H4 (cell line): ENCODE measurements at regions not wholly inside any gene's neighbourhood (a gene's known extent, or its start where the extent isn't known, plus 50 kb on each side); places are given as distances from the start of the nearest gene placed in this dataset.
A peak's percentile ranks its signal among the peaks of the same experiment; 100 is the strongest.
"Not testable (repeated sequence)": the region's sequence is repeated elsewhere in the genome, so short reads cannot be mapped to it uniquely, and the experiment has no call there.

Experiments used
- DNase-seq: peaks from one replicate; pipeline ENCODE4 v3.0.0-alpha.2; 2015; ENCODE audit warnings: low spot score

DNA sequence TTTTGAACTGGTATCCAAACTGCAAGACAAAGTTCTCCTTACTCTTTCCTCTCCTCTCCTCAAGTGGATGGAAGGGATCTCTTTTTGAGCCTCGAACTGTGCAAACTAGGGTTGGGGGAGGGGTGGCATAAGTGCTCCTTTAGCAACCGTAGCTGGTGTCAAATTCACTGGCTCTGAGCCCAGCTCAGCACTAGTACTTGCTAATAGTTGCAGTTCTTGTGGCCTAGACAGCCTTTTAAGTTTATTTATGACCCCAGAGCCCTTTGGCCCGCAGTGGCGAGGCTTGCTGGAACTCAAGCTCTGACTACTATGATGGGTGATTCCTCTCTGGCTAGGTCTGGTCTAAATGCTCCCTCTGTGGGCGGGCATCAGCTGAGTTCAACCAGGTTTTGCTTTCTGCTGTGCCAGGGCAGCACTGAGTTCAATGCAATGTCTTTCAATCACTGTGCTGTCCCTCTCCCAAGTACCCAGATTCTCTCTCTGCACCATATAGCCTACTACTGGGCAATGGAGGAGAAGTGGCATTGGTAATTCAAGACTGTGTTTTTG, 528.4 kb upstream of the SYT4 start:
- DNase-seq = peak; percentile 50

DNA sequence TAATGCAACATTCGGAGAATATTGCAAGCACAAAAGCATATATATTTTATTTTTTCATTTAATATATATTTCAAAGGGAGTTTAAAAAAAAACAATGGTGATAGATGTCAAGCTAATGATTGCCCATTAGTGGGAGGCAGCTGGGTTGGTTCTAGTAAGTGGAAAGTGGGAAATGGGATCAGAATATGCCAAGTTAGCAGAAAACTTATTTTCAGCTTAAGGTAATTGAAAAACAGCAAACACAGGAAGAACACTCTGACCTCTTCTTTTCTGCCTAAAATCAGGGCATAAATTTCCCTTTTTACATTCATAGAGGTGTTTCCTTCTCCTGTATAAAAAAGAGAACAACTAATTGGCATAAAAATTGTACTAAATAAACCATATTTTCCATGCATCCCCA, 535.3 kb upstream of the SYT4 start:
- DNase-seq = no peak

DNA sequence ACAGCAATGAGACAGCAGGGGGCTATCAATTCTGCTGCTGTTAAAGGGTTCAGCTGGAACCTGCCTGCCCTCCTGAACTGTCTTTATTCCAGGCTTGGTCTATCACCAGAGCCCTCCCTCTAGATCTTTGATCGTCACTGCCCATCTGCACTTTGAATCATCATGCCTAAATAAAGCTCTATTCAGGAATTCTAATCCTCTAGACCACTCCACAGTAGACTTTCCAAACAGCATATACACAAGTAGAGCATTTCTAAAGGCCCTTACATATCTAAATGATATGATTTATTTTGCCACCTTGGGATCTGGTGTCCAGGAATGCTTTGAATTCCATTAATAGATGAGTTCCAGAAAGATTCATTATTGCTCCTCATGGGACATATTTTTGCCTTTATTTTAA, 542.1 kb upstream of the SYT4 start:
- DNase-seq = no peak

DNA sequence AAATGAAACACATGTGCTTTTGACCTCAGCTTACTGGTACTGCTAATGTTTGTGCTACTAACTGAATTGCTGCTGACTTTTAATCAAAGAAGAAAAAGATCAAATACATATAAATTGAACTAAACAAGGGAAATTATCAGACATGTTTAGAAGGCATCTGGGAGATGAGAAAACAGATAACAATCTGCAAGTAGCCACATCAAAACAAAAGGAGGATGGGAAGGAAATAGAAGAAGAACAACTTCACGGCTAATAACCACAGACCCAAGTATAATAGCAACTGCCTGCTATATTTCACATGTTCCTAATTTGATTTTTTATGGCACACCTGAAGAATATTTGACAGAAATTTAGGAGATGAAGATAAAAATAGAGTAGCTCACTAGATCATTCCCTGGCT, 542.6 kb upstream of the SYT4 start:
- no peak for DNase-seq

DNA sequence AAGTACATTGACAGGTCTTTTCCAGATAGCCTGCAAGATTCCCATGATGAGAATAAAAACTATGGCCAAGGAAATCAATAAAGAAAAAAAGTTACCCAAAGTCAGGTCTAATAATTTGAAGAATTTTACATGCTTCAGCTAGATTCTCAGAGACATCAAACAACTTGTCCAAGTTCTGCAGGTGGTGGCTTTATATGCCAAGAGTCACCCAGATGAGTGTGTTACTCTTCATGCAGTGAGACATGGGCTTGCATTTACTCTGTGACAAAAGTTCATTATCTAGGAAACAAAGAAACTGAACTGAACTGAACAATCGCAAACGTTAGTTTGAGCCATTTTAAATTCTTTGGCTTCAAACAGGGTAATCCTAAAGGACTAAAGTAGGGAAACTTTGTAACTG, 548.5 kb upstream of the SYT4 start:
- no peak for DNase-seq

- DNase-seq = no peak
These were observed 548.9 kb upstream of the SYT4 start for GRCh38 chr18:43826215-43826614.

GRCh38 chr18:43827311-43827710, 550.0 kb upstream of the SYT4 start:
- DNase-seq = no peak

- DNase-seq = no peak
These were observed 553.0 kb upstream of the SYT4 start for GRCh38 chr18:43830303-43830702.

- no peak for DNase-seq
These were observed 553.7 kb upstream of the SYT4 start for GRCh38 chr18:43830947-43831346.

DNA sequence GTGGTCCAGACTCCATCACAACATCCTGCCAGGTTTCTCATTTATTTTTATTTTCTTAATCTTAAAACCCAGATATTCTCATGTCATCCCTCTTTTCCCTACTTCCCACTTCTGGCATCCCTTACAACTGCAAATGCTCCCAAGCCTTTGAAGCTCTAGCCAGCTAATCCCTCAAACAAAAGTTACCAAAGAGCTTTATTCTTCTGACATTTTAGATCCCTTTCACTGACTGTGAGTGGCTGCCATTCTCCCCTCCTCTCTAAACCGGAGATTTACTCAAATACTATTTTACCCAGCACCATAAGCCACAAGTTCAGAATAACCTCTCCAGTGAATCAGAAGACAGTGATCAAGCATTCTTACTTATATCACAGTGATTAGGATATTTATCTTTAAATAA, 569.0 kb upstream of the SYT4 start:
- DNase-seq = no peak

- DNase-seq = peak; percentile 26
These were observed 570.1 kb upstream of the SYT4 start for GRCh38 chr18:43847164-43848091.

DNA sequence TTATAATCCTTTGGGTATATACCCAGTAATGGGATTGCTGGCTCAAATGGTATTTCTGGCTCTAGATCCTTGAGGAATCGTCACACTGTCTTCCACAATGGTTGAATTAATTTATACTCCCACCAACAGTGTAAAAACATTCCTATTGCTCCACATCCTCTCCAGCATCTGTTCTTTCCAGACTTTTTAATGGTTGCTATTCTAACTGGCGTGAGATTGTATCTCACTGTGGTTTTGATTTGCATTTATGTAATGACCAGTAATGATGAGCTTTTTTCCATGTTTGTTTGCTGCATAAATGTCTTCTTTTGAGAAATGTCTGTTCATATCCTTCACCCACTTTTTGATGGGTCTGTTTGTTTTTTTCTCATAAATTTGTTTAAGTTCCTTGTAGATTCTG, 572.5 kb upstream of the SYT4 start:
- DNase-seq = not testable (repeated sequence)

- no peak for DNase-seq
These were observed 578.1 kb upstream of the SYT4 start for GRCh38 chr18:43855376-43855775.

- DNase-seq = no peak
These were observed 585.9 kb upstream of the SYT4 start for GRCh38 chr18:43863180-43863579.

DNA sequence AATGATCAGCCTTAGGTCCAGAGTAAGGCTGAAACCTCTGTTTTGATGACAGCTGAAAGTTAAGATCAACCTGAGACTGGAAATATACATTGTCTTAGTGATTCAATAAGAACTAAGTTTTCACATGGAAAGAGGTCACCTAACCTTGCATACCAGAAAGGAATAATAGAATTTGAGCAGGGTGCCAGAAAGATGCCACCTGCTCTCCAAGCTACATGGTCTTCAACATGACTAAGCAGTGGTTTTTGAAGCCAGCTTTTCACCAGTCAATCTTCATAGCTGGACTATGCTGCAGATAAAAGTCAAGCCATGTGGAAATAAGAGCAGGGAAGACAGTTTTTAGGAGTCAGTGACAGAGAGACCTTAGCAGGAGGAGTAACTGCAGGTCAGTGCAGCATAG, 589.4 kb upstream of the SYT4 start:
- no peak for DNase-seq

GRCh38 chr18:43868497-43868995, 591.3 kb upstream of the SYT4 start:
- DNase-seq = no peak

DNA sequence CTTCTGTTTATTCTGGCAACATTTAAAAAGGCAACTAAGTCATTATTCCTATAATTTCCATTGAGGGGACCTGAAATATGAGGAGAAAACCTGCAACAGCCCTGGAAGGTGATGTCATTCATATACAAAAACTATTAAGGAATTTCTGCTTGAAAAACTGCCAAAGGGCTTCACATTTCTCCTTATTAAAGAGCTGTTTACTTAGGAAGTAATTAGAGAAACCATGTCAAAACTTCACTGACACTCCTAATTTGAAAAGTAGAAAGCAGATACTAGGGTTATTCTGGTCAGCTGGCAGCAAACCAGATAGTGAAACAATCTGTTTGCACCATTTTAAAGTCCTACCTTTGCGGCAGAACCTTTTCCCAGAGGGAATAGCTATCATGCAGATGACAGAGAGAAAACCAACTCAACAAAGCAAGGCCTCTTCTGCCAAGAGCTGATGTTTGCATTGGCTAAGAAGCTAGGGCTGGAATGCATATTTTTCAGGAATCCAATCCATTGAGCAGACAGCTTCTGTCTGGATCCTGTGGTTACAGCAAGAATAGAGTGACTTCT, 592.2 kb upstream of the SYT4 start:
- peak; percentile 13 for DNase-seq

DNA sequence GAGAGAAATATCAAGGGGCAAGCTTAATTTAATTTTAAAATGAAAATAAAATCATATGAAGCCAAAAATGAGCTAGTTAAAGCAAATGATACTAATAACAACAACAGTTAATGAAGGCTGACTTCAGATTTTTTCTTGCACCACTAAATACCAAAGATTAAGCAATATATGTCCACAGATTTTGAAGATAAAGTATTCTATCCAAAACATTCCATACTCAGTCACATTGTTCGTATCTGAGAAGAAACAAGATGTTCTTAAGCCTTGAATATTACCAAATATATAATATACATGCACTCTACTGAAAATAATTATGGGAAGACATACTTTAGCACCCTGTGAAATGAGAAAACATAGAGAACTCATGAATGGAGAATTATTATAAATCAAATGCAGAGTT, 593.3 kb upstream of the SYT4 start:
- DNase-seq = no peak

- DNase-seq = no peak
These were observed 598.2 kb upstream of the SYT4 start for GRCh38 chr18:43875511-43875910.

- DNase-seq = no peak
These were observed 599.0 kb upstream of the SYT4 start for GRCh38 chr18:43876286-43876685.

- DNase-seq = no peak
These were observed 599.5 kb upstream of the SYT4 start for GRCh38 chr18:43876748-43877147.

GRCh38 chr18:43877616-43878321, 600.5 kb upstream of the SYT4 start:
- no peak for DNase-seq
